Kidney (tissue), 13 donors: ENCODE measurements at regions not wholly inside any gene's neighbourhood (a gene's known extent, or its start where the extent isn't known, plus 50 kb on each side); places are given as distances from the start of the nearest gene placed in this dataset.

Source experiments
- DNase-seq, 5 donors: peaks; one replicate each; pipeline ENCODE4 v3.0.0-alpha.2; 2013 to 2020
- FAIRE-seq: peaks from 2 replicates; lab custom pipeline; 2012; peaks lifted over from hg19 to GRCh38; lab: Jason Lieb, UNC
- H3K27ac ChIP-seq, 2 donors: one replicate each; pipeline ENCODE4 v1.7.0; 2013; ENCODE audit warnings: low read depth in 2 of 2, low read length in 2 of 2, inconsistent platforms in 1 of 2
- H3K27me3 ChIP-seq: one replicate; pipeline ENCODE4 v1.7.1; 2013; ENCODE audit warnings: low read length, inconsistent platforms; ENCODE audit not compliant: control insufficient read depth, insufficient read depth
- H3K36me3 ChIP-seq, 3 donors: one replicate each; pipeline versions ENCODE4 v1.7.0 to v1.7.1; 2013; ENCODE audit warnings: low read length in 3 of 3, control low read depth in 1 of 3, inconsistent platforms in 1 of 3; ENCODE audit not compliant: insufficient read depth in 3 of 3, control insufficient read depth in 2 of 3
- H3K4me1 ChIP-seq, 3 donors: one replicate each; pipeline versions ENCODE4 v1.7.0 to v1.7.1; 2013; ENCODE audit warnings: low read length in 3 of 3, inconsistent platforms in 1 of 3, low read depth in 1 of 3; ENCODE audit not compliant: control insufficient read depth in 2 of 3, insufficient read depth in 2 of 3
- H3K4me3 ChIP-seq, 3 donors: one replicate each; pipeline versions ENCODE4 v1.7.0 to v1.8.1; 2013; ENCODE audit warnings: low read length in 3 of 3, control low read depth in 1 of 3, inconsistent platforms in 1 of 3
- H3K9ac ChIP-seq, 3 donors: one replicate each; pipeline versions ENCODE4 v1.7.0 to v1.7.1; 2013; ENCODE audit warnings: low read length in 3 of 3, control low read depth in 1 of 3, inconsistent platforms in 1 of 3
- H3K9me3 ChIP-seq, 3 donors: one replicate each; pipeline versions ENCODE4 v1.7.0 to v1.7.1; 2013; ENCODE audit warnings: low read length in 3 of 3, control low read depth in 1 of 3, inconsistent platforms in 1 of 3; ENCODE audit not compliant: control insufficient read depth in 2 of 3, insufficient read depth in 1 of 3
- CTCF ChIP-seq: IDR thresholded peaks from 3 replicates; pipeline ENCODE4 v1.5.1; 2012; ENCODE audit warnings: mild to moderate bottlenecking, moderate library complexity, borderline replicate concordance; ENCODE audit not compliant: insufficient read depth; ENCODE audit errors: extremely low read depth
- intact Hi-C: fragments of 100-400 bp; cut with DNase I; formaldehyde crosslinking; loops from one replicate; pipeline ENCODE4 v1.11.1; 2022
- donor health status: control.
- donor health status: control.
- donor health status: control.
- donor health status: control.
- donor health status: control.
- donor health status: DM: yes; HTN: yes; CAD: no.
- donor health status: Normal renal cell carcinoma (clear cell type).

GRCh38 chr4:46442963-46443362, 53.0 kb upstream of the GABRA2 start:
- H3K27ac ChIP-seq, result no peak overlapping the region
- no peaks in the 10 kb centered on the region for H3K9me3 ChIP-seq
- FAIRE-seq (no peak), DNase-seq (no peak)
- TF ChIP-seq CTCF, result no peak
- no peaks in the 10 kb centered on the region for H3K36me3 ChIP-seq
- no peaks in the 10 kb centered on the region for H3K4me1 ChIP-seq
- intact Hi-C loops, result no loop called here
- no peak overlapping the region for H3K4me3 ChIP-seq
- no peak overlapping the region for H3K9ac ChIP-seq
- H3K27me3 ChIP-seq, result no peaks in the 10 kb centered on the region

- no peak overlapping the region for H3K27ac ChIP-seq
- no peaks in the 10 kb centered on the region for H3K4me1 ChIP-seq
- no peak overlapping the region for H3K4me3 ChIP-seq
- DNase-seq (no peak), FAIRE-seq (no peak)
- no peak overlapping the region for H3K9ac ChIP-seq
- intact Hi-C loops, result no loop called here
- TF ChIP-seq CTCF, result no peak
- no peaks in the 10 kb centered on the region for H3K36me3 ChIP-seq
- no peaks in the 10 kb centered on the region for H3K27me3 ChIP-seq
- no peaks in the 10 kb centered on the region for H3K9me3 ChIP-seq
These were observed 51.4 kb upstream of the GABRA2 start for GRCh38 chr4:46441136-46441859.
